GM12878 (cell line): ENCODE measurements at regions not wholly inside any gene's neighbourhood (a gene's known extent, or its start where the extent isn't known, plus 50 kb on each side); places are given as distances from the start of the nearest gene placed in this dataset.

ENCODE experiments used
- ATAC-seq: fragments of 200-7000 bp; cut with Tn5 transposase; 3 replicates; pipeline ENCODE4 v1.9.1; 2020; ENCODE audit warnings: mild to moderate bottlenecking, moderate library complexity
- BruUV-seq: library from RNA; stranded (reverse); fragments of 400-500 nt; replicated peaks from 2 replicates; lab custom pipeline; 2021; lab: Mats Ljungman, UMichigan
- CTCF ChIA-PET: fragments of 300-600 bp; sonication (Branson Sonifier 250); formaldehyde crosslinking; extraction: SDS; loops from one replicate; lab custom pipeline; 2021; ENCODE audit warnings: inconsistent platforms; lab: Yijun Ruan, JAX
- POLR2A ChIA-PET: fragments of 350-600 bp; formaldehyde crosslinking; extraction: SDS; loops from one replicate; lab custom pipeline; 2021; ENCODE audit warnings: inconsistent platforms; lab: Charles Lee
- RAD21 ChIA-PET: fragments of 300-600 bp; sonication (Branson Sonifier 250); formaldehyde crosslinking; loops from one replicate; lab custom pipeline; 2023; ENCODE audit warnings: antibody characterized with exemption; ENCODE audit not compliant: unreplicated experiment; lab: Charles Lee
- SMC1A ChIA-PET: fragments of 300-600 bp; sonication (Branson Sonifier 250); formaldehyde crosslinking; loops from one replicate; lab custom pipeline; 2023; ENCODE audit not compliant: unreplicated experiment, uncharacterized antibody; lab: Charles Lee
- DNase-seq: peaks from one replicate; pipeline ENCODE4 v3.0.0-alpha.2; 2011; ENCODE audit warnings: low read depth, low spot score
- FAIRE-seq: peaks from 3 replicates; lab custom pipeline; 2011; peaks lifted over from hg19 to GRCh38; lab: Jason Lieb, UNC
- H2AFZ ChIP-seq: 2 replicates; pipeline ENCODE4 v1.6.0; 2011; ENCODE audit warnings: low read depth, low read length, control low read depth; ENCODE audit not compliant: control insufficient read depth
- H3K27ac ChIP-seq: 2 replicates; pipeline ENCODE4 v1.5.1; 2011; ENCODE audit warnings: control low read depth; ENCODE audit not compliant: control insufficient read depth, insufficient read depth
- H3K27me3 ChIP-seq, 2 experiments: replicated peaks in 1 of 2; 2 replicates each; pipeline versions ENCODE4 v1.6.0 to v1.6.1; 2011; ENCODE audit warnings: low read length in 1 of 2; ENCODE audit not compliant: control insufficient read depth in 2 of 2, insufficient read depth in 2 of 2
- H3K36me3 ChIP-seq, 2 experiments: 2 replicates each; pipeline ENCODE4 v1.5.1; 2011; ENCODE audit warnings: low read length in 1 of 2; ENCODE audit not compliant: control insufficient read depth in 2 of 2, insufficient read depth in 2 of 2
- H3K4me1 ChIP-seq: 2 replicates; pipeline ENCODE4 v1.6.1; 2011; ENCODE audit warnings: mild to moderate bottlenecking, low read length, moderate library complexity, mixed read lengths; ENCODE audit not compliant: control insufficient read depth, insufficient read depth
- H3K4me2 ChIP-seq: 2 replicates; pipeline ENCODE4 v1.6.0; 2011; ENCODE audit warnings: control low read depth; ENCODE audit not compliant: control insufficient read depth, insufficient read depth
- H3K4me3 ChIP-seq: fragments of 200-600 bp; sonication (generic); 2 replicates; pipeline ENCODE4 v1.5.1; 2016
- H3K79me2 ChIP-seq: 2 replicates; pipeline ENCODE4 v1.6.0; 2011; ENCODE audit warnings: low read length; ENCODE audit not compliant: control insufficient read depth, insufficient read depth
- H3K9ac ChIP-seq: 2 replicates; pipeline ENCODE4 v1.8.0; 2011; ENCODE audit warnings: low read length, control low read depth, mixed read lengths; ENCODE audit not compliant: control insufficient read depth, insufficient read depth
- H3K9me3 ChIP-seq: replicated peaks from 3 replicates; pipeline ENCODE4 v1.5.1; 2011; ENCODE audit warnings: mild to moderate bottlenecking, low read length; ENCODE audit not compliant: control insufficient read depth, insufficient read depth
- H4K20me1 ChIP-seq: 2 replicates; pipeline ENCODE4 v1.6.0; 2011; ENCODE audit not compliant: control insufficient read depth, insufficient read depth
- CTCF ChIP-seq, 3 experiments: IDR thresholded peaks in 2 of 3; conservative IDR thresholded peaks in 1 of 3; 2 replicates each; pipeline ENCODE4 v1.5.1; 2011; ENCODE audit warnings: low read depth in 3 of 3, low read length in 3 of 3, mild to moderate bottlenecking in 3 of 3, control low read depth in 2 of 3, moderate library complexity in 2 of 3, inconsistent platforms in 1 of 3, mixed read lengths in 1 of 3; ENCODE audit not compliant: control insufficient read depth in 2 of 3, insufficient read depth in 1 of 3; ENCODE audit errors: extremely low read depth in 1 of 3
- ESRRA ChIP-seq: IDR thresholded peaks from 2 replicates; pipeline ENCODE4 v1.6.1; 2012; ENCODE audit warnings: mild to moderate bottlenecking, low read length, improper control_type of control experiment
- MEF2B ChIP-seq: fragments of 450-650 bp; IDR thresholded peaks from 2 replicates; pipeline ENCODE4 v1.6.1; 2018; ENCODE audit warnings: mild to moderate bottlenecking, moderate library complexity; ENCODE audit not compliant: partially characterized antibody, poor library complexity, severe bottlenecking
- MTA2 ChIP-seq: fragments of 450-650 bp; IDR thresholded peaks from 2 replicates; pipeline ENCODE4 v1.6.1; 2016; ENCODE audit warnings: low read depth, mild to moderate bottlenecking, moderate library complexity
- NR2C2 ChIP-seq: IDR thresholded peaks from 2 replicates; pipeline ENCODE4 v1.6.1; 2011; ENCODE audit warnings: borderline replicate concordance, low read depth; ENCODE audit not compliant: control insufficient read depth, insufficient read length
- POLR2A ChIP-seq: IDR thresholded peaks from 2 replicates; pipeline ENCODE4 v1.6.1; 2011; ENCODE audit warnings: low read depth, mild to moderate bottlenecking, low read length
- SREBF1 ChIP-seq: IDR thresholded peaks from 2 replicates; pipeline ENCODE4 v1.6.1; 2012; ENCODE audit warnings: mild to moderate bottlenecking, low read length
- WGBS: methylation state at CpG from one replicate; pipeline ENCODE4 v1.1.6; 2016; ENCODE audit warnings: low lambda C conversion rate; ENCODE audit not compliant: insufficient replicate concordance, insufficient coverage; ENCODE audit errors: missing lambda C conversion rate; 5-methylcytosine and 5-hydroxymethylcytosine counted together
- in situ Hi-C: fragments of 300-500 bp; cut with MboI; formaldehyde crosslinking; loops from 9 replicates; pipeline ENCODE4 v1.14.3; 2018; ENCODE audit warnings: mixed read lengths
- intact Hi-C: fragments of 100-400 bp; cut with micrococcal nuclease; formaldehyde crosslinking; loops from one replicate; pipeline ENCODE4 v1.14.2; 2022; ENCODE audit not compliant: unreplicated experiment
- TF ChIP-seq, protein P1 (sequence below): fragments of 150-350 bp; IDR thresholded peaks from 2 replicates; pipeline ENCODE4 v1.6.1; 2016; ENCODE audit warnings: low read depth, low read length

GRCh38 chr10:3282674-3283017, 110.1 kb upstream of the PITRM1 start:
- ChIA-PET SMC1A (no interaction called here), RAD21 (no interaction called here), CTCF (interaction anchor here (0.5 to 0.8 kb wide), 2 partner anchors 38 to 431 kb away, joined by 3 to 4 read pairs; no protein-coding TSS in a partner anchor), POLR2A (no interaction called here)
- in situ Hi-C loops (no loop called here), intact Hi-C loops (no loop called here)
- H3K27me3 ChIP-seq: no peaks in the 10 kb centered on the region
- no TSS peak for BruUV-seq
- H4K20me1 ChIP-seq: no peaks in the 10 kb centered on the region
- ATAC-seq: no peak
- H3K79me2 ChIP-seq: no peaks in the 10 kb centered on the region
- no peak overlapping the region for H3K4me3 ChIP-seq
- H3K27ac ChIP-seq: no peak overlapping the region
- H3K9ac ChIP-seq: no peak overlapping the region
- no peak for FAIRE-seq
- WGBS: 40% methylated on average over 1 of the region's 1 CpG
- H3K9me3 ChIP-seq: no peaks in the 10 kb centered on the region
- no peak overlapping the region for H2AFZ ChIP-seq
- no peak for TF ChIP-seq MTA2
- no peak for TF ChIP-seq SREBF1
- no peaks in the 10 kb centered on the region for H3K4me1 ChIP-seq
- no peak overlapping the region for H3K4me2 ChIP-seq
- DNase-seq: no peak
- H3K36me3 ChIP-seq: no peaks in the 10 kb centered on the region

DNA sequence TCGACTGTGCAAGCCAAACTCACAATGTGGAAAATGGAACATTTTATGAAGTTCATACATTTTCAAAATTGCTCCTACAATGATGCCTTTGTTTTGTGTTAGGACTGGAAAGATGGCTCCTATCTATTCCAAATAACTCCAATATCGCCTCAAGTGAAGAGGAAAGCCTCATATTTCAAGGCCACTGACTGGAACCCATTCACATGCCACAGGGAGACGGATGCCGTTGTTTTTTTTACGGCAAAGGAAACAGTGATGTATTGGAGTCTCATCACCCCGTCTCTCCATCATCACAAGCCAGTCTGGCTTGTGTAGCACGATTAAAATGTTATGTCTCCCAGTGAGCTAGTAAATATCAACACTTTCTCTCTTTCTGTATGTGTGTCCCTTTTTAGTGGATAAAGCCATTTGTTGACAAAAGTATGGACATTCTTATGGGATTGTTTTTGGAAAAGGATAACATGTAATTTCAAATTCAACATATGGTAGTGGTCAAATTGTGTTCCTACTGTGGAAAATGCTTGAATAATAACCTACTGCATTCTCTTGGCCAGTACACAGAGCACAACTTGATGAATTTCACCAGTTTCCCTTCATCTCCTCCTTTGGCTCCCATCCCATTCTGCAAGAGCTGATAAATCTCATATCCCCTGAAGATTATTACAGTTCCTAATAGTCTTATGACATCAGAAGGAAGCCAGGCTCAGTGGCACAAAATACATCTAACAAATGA, 109.5 kb upstream of the PITRM1 start:
- Histone ChIP-seq H3K4me1 (no peaks in the 10 kb centered on the region), H3K36me3 (no peaks in the 10 kb centered on the region), H3K9me3 (no peaks in the 10 kb centered on the region), H3K4me3 (no peak overlapping the region), H3K4me2 (no peak overlapping the region), H3K27ac (no peak overlapping the region)
- intact Hi-C loops: no loop called here
- ChIA-PET SMC1A (no interaction called here), POLR2A (no interaction called here)
- no TSS peak for BruUV-seq
- TF ChIP-seq NR2C2 (no peak), ESRRA (no peak), POLR2A (no peak), MEF2B (no peak), CTCF (IDR thresholded peaks at IDR 0.05 in 2 of 3, conservative IDR thresholded peaks at IDR 0.05 in 1 of 3; ENCODE audit: control insufficient read depth in 2 of 3, extremely low read depth in 1 of 3, insufficient read depth in 1 of 3, low read depth in 3 of 3, low read length in 3 of 3) (no peak)
- TF ChIP-seq, protein P1, sequence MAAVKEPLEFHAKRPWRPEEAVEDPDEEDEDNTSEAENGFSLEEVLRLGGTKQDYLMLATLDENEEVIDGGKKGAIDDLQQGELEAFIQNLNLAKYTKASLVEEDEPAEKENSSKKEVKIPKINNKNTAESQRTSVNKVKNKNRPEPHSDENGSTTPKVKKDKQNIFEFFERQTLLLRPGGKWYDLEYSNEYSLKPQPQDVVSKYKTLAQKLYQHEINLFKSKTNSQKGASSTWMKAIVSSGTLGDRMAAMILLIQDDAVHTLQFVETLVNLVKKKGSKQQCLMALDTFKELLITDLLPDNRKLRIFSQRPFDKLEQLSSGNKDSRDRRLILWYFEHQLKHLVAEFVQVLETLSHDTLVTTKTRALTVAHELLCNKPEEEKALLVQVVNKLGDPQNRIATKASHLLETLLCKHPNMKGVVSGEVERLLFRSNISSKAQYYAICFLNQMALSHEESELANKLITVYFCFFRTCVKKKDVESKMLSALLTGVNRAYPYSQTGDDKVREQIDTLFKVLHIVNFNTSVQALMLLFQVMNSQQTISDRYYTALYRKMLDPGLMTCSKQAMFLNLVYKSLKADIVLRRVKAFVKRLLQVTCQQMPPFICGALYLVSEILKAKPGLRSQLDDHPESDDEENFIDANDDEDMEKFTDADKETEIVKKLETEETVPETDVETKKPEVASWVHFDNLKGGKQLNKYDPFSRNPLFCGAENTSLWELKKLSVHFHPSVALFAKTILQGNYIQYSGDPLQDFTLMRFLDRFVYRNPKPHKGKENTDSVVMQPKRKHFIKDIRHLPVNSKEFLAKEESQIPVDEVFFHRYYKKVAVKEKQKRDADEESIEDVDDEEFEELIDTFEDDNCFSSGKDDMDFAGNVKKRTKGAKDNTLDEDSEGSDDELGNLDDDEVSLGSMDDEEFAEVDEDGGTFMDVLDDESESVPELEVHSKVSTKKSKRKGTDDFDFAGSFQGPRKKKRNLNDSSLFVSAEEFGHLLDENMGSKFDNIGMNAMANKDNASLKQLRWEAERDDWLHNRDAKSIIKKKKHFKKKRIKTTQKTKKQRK: no peak
- TF ChIP-seq, all 136 proteins: peak for 0
- H3K79me2 ChIP-seq: no peaks in the 10 kb centered on the region
- ATAC-seq (no peak), DNase-seq (no peak), FAIRE-seq (no peak)
- in situ Hi-C loops: no loop called here
- no peak overlapping the region for H2AFZ ChIP-seq
- 37% methylated on average over 7 of the region's 7 CpGs for WGBS
- no peaks in the 10 kb centered on the region for H4K20me1 ChIP-seq
- H3K27me3 ChIP-seq: no peaks in the 10 kb centered on the region
- ChIA-PET CTCF (interaction anchor here (0.5 kb wide), 1 partner anchor 432 kb away, joined by 4 read pairs; no protein-coding TSS in a partner anchor), RAD21 (interaction anchor here (0.5 kb wide), 1 partner anchor 39 kb away, joined by 6 read pairs; no protein-coding TSS in a partner anchor)
- H3K9ac ChIP-seq: no peak overlapping the region
